GM18909 (cell line): ENCODE measurements at regions not wholly inside any gene's neighbourhood (a gene's known extent, or its start where the extent isn't known, plus 50 kb on each side); places are given as distances from the start of the nearest gene placed in this dataset.

Source experiments
- ATAC-seq: cut with Tn5 transposase; IDR thresholded peaks from one replicate; pipeline ENCODE4 v1.9.1; 2021; ENCODE audit warnings: mild to moderate bottlenecking; ENCODE audit not compliant: unreplicated experiment, poor library complexity

GRCh38 chr13:108156749-108157148 lies 58.6 kb downstream of the LIG4 start:
- ATAC-seq = no peak

GRCh38 chr13:108155185-108156106 lies 59.9 kb downstream of the LIG4 start:
- no peak for ATAC-seq

GRCh38 chr13:108154421-108154858 lies 60.9 kb downstream of the LIG4 start:
- no peak for ATAC-seq

DNA sequence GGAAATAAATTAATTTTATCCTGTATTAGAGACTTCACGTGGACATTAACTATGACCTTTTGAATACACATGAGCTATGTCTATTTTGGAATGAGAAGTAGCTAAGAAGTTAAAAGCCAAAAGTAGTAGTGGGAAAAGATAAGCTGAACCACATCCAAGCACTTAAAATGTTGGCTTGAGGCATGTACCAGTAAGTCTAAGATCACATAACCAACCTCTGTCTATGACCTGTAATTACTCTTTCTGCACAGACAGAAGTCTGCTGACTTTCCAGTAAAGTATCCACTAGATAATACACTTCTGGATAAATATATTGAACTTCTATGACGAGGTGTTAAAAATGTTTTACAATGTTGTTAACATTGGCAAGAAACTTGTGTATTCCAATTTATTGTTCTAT lies 68.7 kb downstream of the LIG4 start:
- no peak for ATAC-seq

DNA sequence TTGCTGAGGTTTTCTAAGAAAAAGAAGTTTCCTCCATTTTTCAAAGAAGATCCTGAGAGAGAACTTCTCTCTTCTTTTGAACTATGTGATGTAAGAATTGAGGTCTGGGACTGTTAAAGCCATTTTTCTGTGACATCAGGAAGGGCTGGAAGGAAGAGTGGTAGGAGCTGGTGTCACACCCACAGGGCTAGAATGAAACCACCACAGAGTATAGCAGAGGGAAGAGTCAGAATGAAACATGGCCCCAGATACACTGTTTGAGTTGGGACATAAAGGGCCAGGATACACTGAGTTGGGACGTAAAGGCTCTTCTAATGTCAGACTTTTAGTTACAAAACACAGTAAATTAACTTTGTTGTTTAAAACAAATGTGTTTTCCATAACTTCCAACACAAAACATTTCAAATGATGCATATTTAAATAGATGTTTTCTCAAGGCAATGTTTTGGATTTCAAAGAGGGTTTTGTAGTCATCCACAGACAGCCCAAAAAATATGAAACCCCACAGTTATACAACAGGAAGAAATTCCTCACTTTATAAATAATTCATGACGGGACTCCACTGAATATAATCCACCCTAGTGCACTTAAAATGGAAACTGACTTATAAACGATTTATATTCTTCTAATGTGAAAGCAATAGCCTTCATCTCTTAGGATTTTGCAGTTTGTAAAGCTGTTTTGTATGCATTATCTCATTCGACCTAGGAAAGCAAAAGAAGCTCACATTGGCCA lies 72.5 kb downstream of the LIG4 start:
- ATAC-seq = no peak

DNA sequence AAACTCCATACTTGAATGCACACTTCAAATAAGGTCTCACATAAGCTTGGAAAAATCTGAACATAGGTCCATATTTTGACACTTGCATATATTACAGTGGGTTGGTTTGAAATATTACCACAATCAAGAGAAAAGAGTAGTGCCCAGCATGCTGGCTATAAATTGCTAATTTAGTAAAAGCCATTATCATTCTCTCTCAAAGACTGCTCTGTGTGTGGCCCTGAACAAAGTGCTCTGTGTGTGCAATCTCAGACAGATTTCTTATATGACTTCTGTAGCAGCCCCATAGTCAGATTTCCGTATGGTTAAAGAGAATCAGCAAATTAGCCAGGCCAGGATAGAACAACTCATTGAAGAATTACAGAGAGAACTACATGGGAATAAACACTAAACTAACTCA lies 78.2 kb downstream of the LIG4 start:
- no peak for ATAC-seq

DNA sequence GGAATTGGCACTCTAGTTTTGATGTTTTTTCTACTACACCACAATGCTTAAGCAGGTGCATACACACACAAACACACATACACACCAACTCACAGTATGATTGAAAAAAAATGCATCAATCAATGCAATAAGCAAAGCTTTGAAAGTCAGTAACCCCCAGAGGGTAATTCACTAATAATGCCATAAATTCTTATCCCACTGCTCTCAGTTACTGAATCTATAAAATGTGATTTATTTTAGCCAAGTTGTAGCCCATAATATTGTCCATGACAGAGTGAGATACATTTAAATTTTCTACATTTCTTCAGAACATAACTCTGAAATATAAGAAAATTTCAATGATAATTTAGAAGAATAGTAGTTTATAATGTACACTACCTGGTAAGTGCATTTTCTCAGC lies 87.9 kb downstream of the LIG4 start:
- ATAC-seq = no peak

DNA sequence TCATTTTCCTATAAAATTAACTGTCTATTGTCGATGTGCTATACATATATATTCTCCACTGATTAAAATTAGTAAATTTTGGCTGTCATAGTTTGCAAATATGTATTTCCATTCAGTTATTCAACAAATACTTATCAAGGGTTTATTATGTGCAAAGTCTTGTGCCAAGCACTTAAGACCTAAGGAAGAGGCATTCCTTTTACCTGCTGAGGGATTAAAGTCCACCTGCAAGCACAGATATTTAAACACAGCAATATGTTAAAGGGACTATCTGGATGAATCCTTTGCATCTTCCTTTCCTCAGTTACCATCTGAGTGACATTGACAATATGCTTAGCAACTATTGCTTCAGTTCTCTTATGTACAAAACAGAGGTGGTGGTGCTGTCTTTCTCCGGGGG lies 89.3 kb downstream of the LIG4 start:
- ATAC-seq = no peak

- no peak for ATAC-seq
These were observed 93.9 kb downstream of the LIG4 start for GRCh38 chr13:108121406-108121805.

GRCh38 chr13:108120856-108121255 lies 94.5 kb downstream of the LIG4 start:
- no peak for ATAC-seq

DNA sequence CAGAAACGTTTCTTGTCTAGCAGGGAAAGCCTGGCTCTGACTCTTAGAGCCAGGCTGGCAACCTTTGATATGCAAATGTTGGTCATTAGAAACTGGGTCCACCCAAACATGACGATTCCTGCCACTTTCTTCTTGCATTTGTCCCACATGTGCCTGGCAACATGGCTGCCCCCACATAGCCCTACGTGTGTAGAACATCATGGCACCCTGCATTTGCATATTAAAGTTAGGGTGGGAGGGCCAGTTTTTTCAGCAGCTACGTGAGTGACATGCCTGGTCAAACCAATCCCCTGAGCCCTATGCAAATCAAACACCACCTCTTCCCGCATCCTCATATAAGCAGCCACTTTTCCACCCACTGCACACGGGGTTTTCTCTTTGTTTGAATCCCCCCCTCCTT lies 95.0 kb downstream of the LIG4 start:
- ATAC-seq = no peak

DNA sequence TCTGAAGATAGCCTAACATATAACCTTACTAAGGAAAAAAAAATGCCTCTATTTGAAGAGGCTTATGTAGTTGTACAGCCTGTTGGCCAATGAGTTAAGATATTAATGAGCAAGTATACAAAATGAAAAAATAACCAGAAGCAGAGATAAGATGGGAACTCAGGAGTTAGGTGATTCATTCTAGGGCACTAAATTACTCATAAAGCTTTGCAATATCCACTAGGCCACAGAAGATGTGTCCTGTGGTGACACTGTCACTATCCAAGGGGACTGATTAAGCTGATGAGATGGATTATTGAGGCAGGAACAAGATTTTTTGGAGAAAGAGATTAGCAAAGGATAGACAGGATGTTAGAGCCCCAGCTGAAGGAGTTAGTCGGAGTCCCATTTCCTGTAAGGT lies 99.6 kb downstream of the LIG4 start:
- ATAC-seq = no peak

DNA sequence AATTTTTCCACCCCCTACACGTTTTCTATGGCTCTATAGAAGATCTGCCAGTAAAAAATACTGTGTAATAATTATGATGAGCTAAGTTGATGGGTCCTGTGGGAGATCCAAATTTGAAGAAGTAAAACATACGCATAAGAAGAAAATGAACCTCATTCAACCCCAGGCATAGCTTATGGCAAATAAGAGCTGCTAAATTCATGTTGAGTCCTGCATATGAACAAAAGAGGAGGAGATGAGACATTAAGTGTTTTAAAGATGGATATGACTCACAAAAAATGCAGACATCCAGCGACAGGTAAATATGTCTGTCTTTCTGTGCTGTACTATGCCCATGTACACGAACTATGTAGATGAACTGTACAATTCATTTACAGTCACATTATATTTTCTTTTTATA lies 101.9 kb downstream of the LIG4 start:
- no peak for ATAC-seq

DNA sequence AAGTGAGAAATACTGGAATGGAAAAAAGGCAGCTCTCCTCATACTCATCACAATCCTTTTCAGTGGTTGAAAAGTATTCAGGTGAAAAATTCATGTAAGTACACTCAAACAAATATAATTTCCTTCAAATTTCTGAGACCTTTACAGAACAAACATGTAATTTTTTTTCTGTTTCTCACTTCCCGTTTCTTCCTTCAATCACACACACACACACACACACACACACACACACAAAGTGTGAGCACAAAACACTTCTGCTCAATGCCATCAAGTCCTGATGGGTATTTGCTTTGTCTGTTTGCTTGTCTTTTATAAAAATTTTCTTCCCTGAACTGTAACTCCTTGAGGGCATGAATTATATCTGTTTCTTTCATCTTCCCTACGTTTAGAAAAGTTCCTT lies 110.6 kb downstream of the LIG4 start:
- no peak for ATAC-seq

GRCh38 chr13:108102771-108103170 lies 112.6 kb downstream of the LIG4 start:
- ATAC-seq = no peak

- no peak for ATAC-seq
These were observed 118.9 kb downstream of the LIG4 start for GRCh38 chr13:108096301-108096915.

- no peak for ATAC-seq
These were observed 120.3 kb downstream of the LIG4 start for GRCh38 chr13:108095036-108095435.

DNA sequence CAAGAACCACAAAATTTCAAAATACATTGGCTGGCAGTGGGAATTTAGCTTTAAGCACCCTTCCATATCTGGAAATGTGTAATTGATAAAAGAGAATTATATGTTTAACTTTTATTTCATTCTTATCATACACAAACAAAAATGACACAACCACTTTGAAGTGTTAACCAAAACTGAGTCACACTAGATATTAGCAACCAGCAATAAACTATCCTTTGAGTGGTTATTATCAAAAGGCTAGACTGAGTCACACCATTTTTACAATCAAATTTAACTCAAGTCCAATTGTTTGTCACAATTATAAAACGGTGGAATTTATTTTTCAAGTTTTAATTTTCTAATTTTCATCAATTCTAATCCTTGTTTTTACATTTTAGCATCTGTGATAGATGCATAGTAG lies 121.7 kb downstream of the LIG4 start:
- ATAC-seq = no peak

DNA sequence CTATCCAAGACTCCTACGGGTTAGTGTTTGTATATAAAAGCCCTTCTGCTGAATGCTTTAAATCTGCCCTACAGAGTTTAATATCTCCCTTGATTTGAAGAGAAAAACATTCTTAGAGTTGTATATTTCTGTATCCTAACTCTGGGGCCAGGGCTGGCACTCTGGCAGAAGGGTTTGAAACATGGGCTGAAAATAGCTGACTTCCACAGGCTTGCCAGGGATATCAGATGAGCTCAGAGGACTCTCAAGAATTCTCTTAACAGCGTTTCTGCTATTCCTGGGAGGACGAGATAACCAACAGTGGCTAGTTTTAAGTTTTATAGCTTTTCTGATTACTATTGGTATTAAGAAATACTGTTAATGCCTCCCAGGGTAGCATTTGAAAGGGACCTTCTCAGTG lies 127.5 kb downstream of the LIG4 start:
- no peak for ATAC-seq

DNA sequence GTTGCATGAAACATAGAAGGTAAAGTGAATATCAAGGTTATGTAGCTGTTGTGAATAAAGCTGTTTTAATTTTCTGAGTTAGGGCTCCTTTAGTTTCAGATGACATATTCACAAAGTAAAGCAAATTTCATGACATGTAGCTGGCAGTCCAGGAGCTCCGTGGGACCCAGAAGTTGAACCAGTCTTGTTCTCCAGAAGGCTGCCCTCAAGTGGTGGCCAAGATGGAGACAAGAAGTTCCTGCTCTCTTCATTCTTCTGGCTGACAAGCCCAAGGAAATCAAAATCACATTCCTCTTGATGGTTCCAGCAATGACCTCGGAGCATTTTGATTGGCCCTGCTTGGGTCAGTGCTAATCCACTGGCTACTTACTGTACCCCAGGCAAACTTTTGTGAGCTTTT lies 128.7 kb downstream of the LIG4 start:
- ATAC-seq = no peak

- ATAC-seq = no peak
These were observed 130.5 kb downstream of the LIG4 start for GRCh38 chr13:108084840-108085239.
